ENCODE measurements at regions not wholly inside any gene's neighbourhood (a gene's known extent, or its start where the extent isn't known, plus 50 kb on each side); places are given as distances from the start of the nearest gene placed in this dataset.
"Not testable (repeated sequence)": the region's sequence is repeated elsewhere in the genome, so short reads cannot be mapped to it uniquely, and the experiment has no call there.

GRCh38 chr14:43795600-43796228 is 711.4 kb downstream of the FSCB start:
- peak; percentile 52 for DNase-seq

- no peak for DNase-seq
Measured at GRCh38 chr14:43793579-43793978, 713.5 kb downstream of the FSCB start.

- no peak for DNase-seq
Measured at GRCh38 chr14:43792980-43793379, 714.1 kb downstream of the FSCB start.

GRCh38 chr14:43790681-43791080 is 716.4 kb downstream of the FSCB start:
- no peak for DNase-seq

- DNase-seq = peak; percentile 80
Measured at GRCh38 chr14:43789458-43789857, 717.6 kb downstream of the FSCB start.

- no peak for DNase-seq
Measured at GRCh38 chr14:43786066-43786762, 720.9 kb downstream of the FSCB start.

- not testable (repeated sequence) for DNase-seq
Measured at GRCh38 chr14:43784432-43784831, 722.7 kb downstream of the FSCB start.

- DNase-seq = no peak
Measured at GRCh38 chr14:43778937-43779639, 728.0 kb downstream of the FSCB start.

- DNase-seq = no peak
Measured at GRCh38 chr14:43778570-43778936, 728.5 kb downstream of the FSCB start.

- peak; percentile 15 for DNase-seq
Measured at GRCh38 chr14:43765474-43765873, 741.6 kb downstream of the FSCB start.

- no peak for DNase-seq
Measured at GRCh38 chr14:43764433-43764832, 742.6 kb downstream of the FSCB start.

- DNase-seq = peak; percentile 61
Measured at GRCh38 chr14:43755707-43756106, 751.4 kb downstream of the FSCB start.

GRCh38 chr14:43754838-43755237 is 752.2 kb downstream of the FSCB start:
- no peak for DNase-seq

GRCh38 chr14:43745746-43746145 is 761.3 kb downstream of the FSCB start:
- DNase-seq = no peak

GRCh38 chr14:43735932-43736331 is 771.2 kb downstream of the FSCB start:
- DNase-seq = no peak

GRCh38 chr14:43729143-43729542 is 777.9 kb downstream of the FSCB start:
- no peak for DNase-seq

GRCh38 chr14:43706900-43707299 is 800.2 kb downstream of the FSCB start:
- no peak for DNase-seq

- DNase-seq = not testable (repeated sequence)
Measured at GRCh38 chr14:43698561-43699284, 808.4 kb downstream of the FSCB start.

- DNase-seq = no peak
Measured at GRCh38 chr14:43697003-43697402, 810.1 kb downstream of the FSCB start.

GRCh38 chr14:43692706-43693105 is 814.4 kb downstream of the FSCB start:
- DNase-seq = no peak

- no peak for DNase-seq
Measured at GRCh38 chr14:43687921-43688320, 819.2 kb downstream of the FSCB start.

- DNase-seq = no peak
Measured at GRCh38 chr14:43677581-43677980, 829.5 kb downstream of the FSCB start.

- DNase-seq = no peak
Measured at GRCh38 chr14:43674273-43674672, 832.8 kb downstream of the FSCB start.

Data from NCI-H69 (cell line).